Activated CD4-positive, alpha-beta T cell treated with anti-CD3 and anti-CD28 coated beads for 36 hours (primary cell): ENCODE measurements at regions not wholly inside any gene's neighbourhood (a gene's known extent, or its start where the extent isn't known, plus 50 kb on each side); places are given as distances from the start of the nearest gene placed in this dataset.

Experiments
- ATAC-seq: fragments of 200-7000 bp; cut with Tn5 transposase; one replicate; pipeline ENCODE4 v1.10.0; 2021; ENCODE audit warnings: mild to moderate bottlenecking, moderate library complexity
- CTCF ChIA-PET: fragments of 350-600 bp; sonication (Branson Sonifier 250); formaldehyde crosslinking; loops from one replicate; lab custom pipeline; 2021; ENCODE audit warnings: antibody characterized with exemption; lab: Charles Lee
- POLR2A ChIA-PET: fragments of 350-600 bp; sonication (Branson Sonifier 250); formaldehyde crosslinking; loops from one replicate; lab custom pipeline; 2021; ENCODE audit warnings: antibody characterized with exemption, inconsistent platforms; lab: Charles Lee
- DNase-seq: peaks from one replicate; pipeline ENCODE4 v3.0.0-alpha.2; 2020
- H3K27ac Mint-ChIP-seq: one replicate; pipeline ENCODE4 v1.8.0; 2021; ENCODE audit warnings: mixed read lengths
- H3K27me3 Mint-ChIP-seq: one replicate; pipeline ENCODE4 v1.8.0; 2021; ENCODE audit warnings: mixed read lengths
- H3K36me3 Mint-ChIP-seq: one replicate; pipeline ENCODE4 v1.8.0; 2021; ENCODE audit warnings: low read depth, mixed read lengths
- H3K4me1 Mint-ChIP-seq: one replicate; pipeline ENCODE4 v1.8.0; 2021; ENCODE audit warnings: mixed read lengths
- H3K4me3 Mint-ChIP-seq: one replicate; pipeline ENCODE4 v1.8.0; 2021; ENCODE audit warnings: mild to moderate bottlenecking, moderate library complexity, mixed read lengths
- H3K9me3 Mint-ChIP-seq: one replicate; pipeline ENCODE4 v1.8.0; 2021; ENCODE audit warnings: low read depth, mixed read lengths
- intact Hi-C, 2 experiments: fragments of 100-400 bp; cut with DNase I in 1 of 2; cut with micrococcal nuclease in 1 of 2; formaldehyde crosslinking; loops; one replicate each; pipeline versions ENCODE4 v1.14.2 to v1.15.1; 2022 to 2024; cut with DNase I, micrococcal nuclease

DNA sequence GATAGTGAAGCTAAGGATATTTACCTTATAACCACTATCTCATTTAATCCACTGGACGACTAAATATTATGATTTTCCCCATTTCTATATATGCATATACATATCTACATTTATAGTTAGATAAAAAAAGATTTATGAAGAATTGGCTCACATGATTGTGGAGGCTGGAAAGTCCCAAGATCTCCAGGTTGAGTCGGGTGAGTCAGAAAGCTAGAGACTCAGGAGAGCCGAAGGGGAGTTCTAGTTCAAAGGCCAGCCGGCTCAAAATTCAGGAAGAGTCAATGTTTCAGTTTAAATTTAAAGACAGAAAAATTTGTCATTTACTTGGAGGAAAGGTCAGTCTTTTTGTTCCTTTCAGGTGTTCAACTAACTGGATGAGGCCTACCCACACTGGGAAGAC, 158.2 kb upstream of the CPEB2 start:
- no peak for ATAC-seq
- Mint-ChIP-seq H3K4me1 (peaks cover 15% of the 10 kb centered on the region), H3K4me3 (no peak overlapping the region), H3K27me3 (no peaks in the 10 kb centered on the region), H3K27ac (no peak overlapping the region), H3K9me3 (peaks cover 4% of the 10 kb centered on the region), H3K36me3 (no peaks in the 10 kb centered on the region)
- ChIA-PET CTCF (interaction anchor here (1.1 to 1.2 kb wide), 2 partner anchors 20 to 51 kb away, joined by 3 read pairs; no protein-coding TSS in a partner anchor), POLR2A (no interaction called here)
- intact Hi-C loops = no loop called here
- no peak for DNase-seq

GRCh38 chr4:14848229-14848628, 154.1 kb upstream of the CPEB2 start:
- CTCF ChIA-PET = interaction anchor here (0.6 to 0.9 kb wide), 3 partner anchors 14 to 60 kb away, joined by 3 to 4 read pairs (median 3); no protein-coding TSS in a partner anchor
- H3K27me3 Mint-ChIP-seq = peaks cover 7% of the 10 kb centered on the region
- H3K27ac Mint-ChIP-seq = no peak overlapping the region
- no peak overlapping the region for H3K4me3 Mint-ChIP-seq
- POLR2A ChIA-PET = no interaction called here
- DNase-seq = no peak
- peaks cover 13% of the 10 kb centered on the region for H3K4me1 Mint-ChIP-seq
- no peaks in the 10 kb centered on the region for H3K36me3 Mint-ChIP-seq
- intact Hi-C loops = no loop called here
- ATAC-seq = no peak
- no peaks in the 10 kb centered on the region for H3K9me3 Mint-ChIP-seq

- H3K4me1 Mint-ChIP-seq = peaks cover 13% of the 10 kb centered on the region
- DNase-seq = no peak
- H3K27ac Mint-ChIP-seq = peak overlapping the region; percentile 33
- H3K9me3 Mint-ChIP-seq = peaks cover 4% of the 10 kb centered on the region
- H3K36me3 Mint-ChIP-seq = peaks cover 3% of the 10 kb centered on the region
- ChIA-PET POLR2A (no interaction called here), CTCF (no interaction called here)
- peaks cover 12% of the 10 kb centered on the region for H3K27me3 Mint-ChIP-seq
- ATAC-seq = peak; percentile 72
- intact Hi-C loops = loop anchor here in 1 of 2 experiments (10.0 kb wide), 2 partner anchors 804 to 924 kb away; partner anchors contain the start of genes CD38 and FBXL5
- H3K4me3 Mint-ChIP-seq = no peak overlapping the region
Measured at GRCh38 chr4:14850455-14851097, 151.7 kb upstream of the CPEB2 start.

- DNase-seq = no peak
- ChIA-PET POLR2A (no interaction called here), CTCF (no interaction called here)
- no peak overlapping the region for H3K4me3 Mint-ChIP-seq
- intact Hi-C loops = loop anchor here in 1 of 2 experiments (10.0 kb wide), 2 partner anchors 801 to 921 kb away; partner anchors contain the start of genes CD38 and FBXL5
- peaks cover 6% of the 10 kb centered on the region for H3K9me3 Mint-ChIP-seq
- peaks cover 3% of the 10 kb centered on the region for H3K36me3 Mint-ChIP-seq
- no peak for ATAC-seq
- peaks cover 12% of the 10 kb centered on the region for H3K27me3 Mint-ChIP-seq
- H3K4me1 Mint-ChIP-seq = peaks cover 35% of the 10 kb centered on the region
- no peak overlapping the region for H3K27ac Mint-ChIP-seq
Measured at GRCh38 chr4:14853176-14853943, 148.9 kb upstream of the CPEB2 start.

DNA sequence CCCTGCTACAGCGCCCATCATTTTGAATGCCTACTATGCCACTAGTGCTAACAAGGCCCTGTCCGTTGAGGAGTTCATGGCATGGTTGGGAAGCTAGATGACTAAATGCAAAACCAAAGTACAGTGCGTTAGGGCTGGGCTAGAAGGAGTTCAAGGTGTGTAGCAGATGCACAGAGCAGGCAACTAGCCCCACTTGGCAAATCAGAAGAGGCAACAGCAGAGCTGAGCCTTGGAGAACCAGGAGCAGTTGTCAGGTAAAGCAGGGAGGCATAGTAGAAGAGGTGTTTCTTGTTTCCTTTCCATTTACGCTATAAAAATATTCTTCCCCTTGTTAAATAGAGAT, 146.6 kb upstream of the CPEB2 start:
- H3K27me3 Mint-ChIP-seq = peaks cover 19% of the 10 kb centered on the region
- POLR2A ChIA-PET = interaction anchor here (0.7 to 1.4 kb wide), 2 partner anchors 65 to 114 kb away, joined by 3 read pairs; no protein-coding TSS in a partner anchor
- CTCF ChIA-PET = interaction anchor here (0.9 to 1.0 kb wide), 2 partner anchors 9 to 13 kb away, joined by 3 to 4 read pairs; no protein-coding TSS in a partner anchor
- DNase-seq = no peak
- H3K4me1 Mint-ChIP-seq = peaks cover 31% of the 10 kb centered on the region
- ATAC-seq = peak; percentile 1
- H3K27ac Mint-ChIP-seq = peak overlapping the region; percentile 89
- no peak overlapping the region for H3K4me3 Mint-ChIP-seq
- intact Hi-C loops = loop anchor here (1.0 to 10.0 kb wide), 9 partner anchors 65 to 1198 kb away; partner anchors contain the start of genes CPEB2 (in 2 of the 2), CD38 (in 1 of the 2) and FBXL5 (in 1 of the 2)
- H3K9me3 Mint-ChIP-seq = peaks cover 6% of the 10 kb centered on the region
- peaks cover 3% of the 10 kb centered on the region for H3K36me3 Mint-ChIP-seq

DNA sequence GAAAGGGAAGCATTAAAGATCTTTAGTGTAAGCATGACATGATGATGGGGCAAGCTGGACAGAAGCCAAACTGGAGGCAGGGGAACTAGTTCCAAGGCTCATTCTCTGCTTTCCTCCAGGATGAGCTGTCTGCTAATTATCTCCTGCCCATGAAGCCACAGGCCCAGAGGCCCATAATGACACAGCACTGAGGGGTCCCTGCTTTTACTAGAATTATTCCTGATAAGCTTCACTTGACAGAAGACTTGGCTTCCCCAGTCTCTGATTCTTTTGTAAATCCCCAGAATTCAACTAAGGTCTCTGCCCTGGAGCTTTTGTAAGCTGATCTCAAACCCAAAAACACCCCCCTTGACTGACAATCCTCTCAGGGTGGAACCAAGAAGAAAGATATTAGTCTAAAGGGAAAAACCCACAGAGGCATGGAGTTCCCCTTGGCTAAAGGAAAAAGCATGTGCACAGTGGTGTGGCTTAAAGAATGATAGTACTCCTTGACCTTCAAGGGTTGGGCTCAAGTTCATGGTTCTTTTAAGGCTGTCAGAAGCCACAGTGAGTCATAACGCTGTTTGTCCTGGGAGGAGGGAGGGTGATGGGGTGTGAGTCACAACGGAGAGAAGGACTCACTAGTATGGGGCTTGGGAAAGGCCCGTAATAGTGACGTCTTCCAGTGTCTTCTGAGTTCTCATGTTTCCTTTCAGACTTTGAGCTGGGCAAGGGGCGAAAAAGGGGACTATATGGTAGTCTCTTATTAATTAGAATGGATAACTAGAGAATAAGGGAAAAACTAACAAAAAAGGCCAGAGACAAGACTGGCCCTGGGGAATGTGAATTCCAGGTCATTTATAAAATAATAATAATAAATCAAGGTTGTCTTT, 146.0 kb upstream of the CPEB2 start:
- DNase-seq = peak; percentile 86
- peaks cover 19% of the 10 kb centered on the region for H3K27me3 Mint-ChIP-seq
- peak overlapping the region; percentile 89 for H3K27ac Mint-ChIP-seq
- peaks cover 28% of the 10 kb centered on the region for H3K4me1 Mint-ChIP-seq
- peak; percentile 94 for ATAC-seq
- intact Hi-C loops = loop anchor here (1.0 to 10.0 kb wide), 9 partner anchors 66 to 1199 kb away; partner anchors contain the start of genes CPEB2 (in 2 of the 2), CD38 (in 1 of the 2) and FBXL5 (in 1 of the 2)
- H3K9me3 Mint-ChIP-seq = peaks cover 6% of the 10 kb centered on the region
- H3K36me3 Mint-ChIP-seq = peaks cover 3% of the 10 kb centered on the region
- ChIA-PET CTCF (interaction anchor here (0.6 to 1.0 kb wide), 4 partner anchors 10 to 910 kb away, joined by 3 to 4 read pairs (median 3); no protein-coding TSS in a partner anchor), POLR2A (interaction anchor here (0.7 to 1.4 kb wide), 2 partner anchors 66 to 114 kb away, joined by 3 read pairs; no protein-coding TSS in a partner anchor)
- H3K4me3 Mint-ChIP-seq = peak overlapping the region; percentile 3

GRCh38 chr4:14856934-14857235, 145.4 kb upstream of the CPEB2 start:
- intact Hi-C loops = loop anchor here (1.0 to 10.0 kb wide), 9 partner anchors 67 to 1200 kb away; partner anchors contain the start of genes CPEB2 (in 2 of the 2), CD38 (in 1 of the 2) and FBXL5 (in 1 of the 2)
- CTCF ChIA-PET = interaction anchor here (0.6 kb wide), 1 partner anchor 910 kb away, joined by 3 read pairs; no protein-coding TSS in a partner anchor
- peaks cover 28% of the 10 kb centered on the region for H3K4me1 Mint-ChIP-seq

DNA sequence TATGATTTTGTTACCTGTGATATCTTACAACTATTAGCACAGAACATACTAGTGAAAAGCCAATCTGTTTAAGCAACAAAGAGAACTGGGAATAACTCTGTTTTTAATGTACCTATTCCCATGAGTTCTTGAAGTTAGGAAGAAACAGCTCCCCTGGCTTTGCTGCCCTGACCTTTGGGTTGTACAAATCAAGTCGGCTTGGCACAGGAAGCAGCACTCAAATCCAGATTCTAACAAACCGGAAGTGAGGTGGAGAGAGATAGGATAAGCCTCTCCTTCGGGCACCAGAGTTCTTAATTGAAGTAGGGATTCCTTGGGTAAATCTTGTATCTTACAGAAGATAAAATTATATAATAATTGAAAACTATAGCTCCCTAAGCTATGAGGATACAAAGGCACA, 144.8 kb upstream of the CPEB2 start:
- intact Hi-C loops = loop anchor here (2.0 to 10.0 kb wide), 5 partner anchors 145 to 1200 kb away; partner anchors contain the start of genes CD38 (in 1 of the 2), CPEB2 (in 1 of the 2) and FBXL5 (in 1 of the 2)
- peak overlapping the region; percentile 58 for H3K27ac Mint-ChIP-seq
- ATAC-seq (no peak), DNase-seq (no peak)
- ChIA-PET CTCF (interaction anchor here (0.6 to 1.0 kb wide), 3 partner anchors 69 to 909 kb away, joined by 3 read pairs; no protein-coding TSS in a partner anchor), POLR2A (no interaction called here)
- H3K4me3 Mint-ChIP-seq = no peak overlapping the region
- peaks cover 3% of the 10 kb centered on the region for H3K36me3 Mint-ChIP-seq
- peaks cover 28% of the 10 kb centered on the region for H3K4me1 Mint-ChIP-seq
- peaks cover 6% of the 10 kb centered on the region for H3K9me3 Mint-ChIP-seq
- H3K27me3 Mint-ChIP-seq = peaks cover 15% of the 10 kb centered on the region

More at GRCh38 chr4:14856934-14857235, 145.4 kb upstream of the CPEB2 start:
- DNase-seq = no peak
- peaks cover 3% of the 10 kb centered on the region for H3K36me3 Mint-ChIP-seq
- no peak overlapping the region for H3K4me3 Mint-ChIP-seq
- POLR2A ChIA-PET = interaction anchor here (1.4 kb wide), 1 partner anchor 66 kb away, joined by 3 read pairs; no protein-coding TSS in a partner anchor
- peak overlapping the region; percentile 89 for H3K27ac Mint-ChIP-seq
- peaks cover 6% of the 10 kb centered on the region for H3K9me3 Mint-ChIP-seq
- H3K27me3 Mint-ChIP-seq = peaks cover 17% of the 10 kb centered on the region
- ATAC-seq = no peak

- Mint-ChIP-seq H3K9me3 (peaks cover 6% of the 10 kb centered on the region), H3K36me3 (peaks cover 3% of the 10 kb centered on the region), H3K4me3 (no peak overlapping the region), H3K27ac (no peak overlapping the region), H3K27me3 (peaks cover 17% of the 10 kb centered on the region), H3K4me1 (peaks cover 28% of the 10 kb centered on the region)
- CTCF ChIA-PET = interaction anchor here (0.7 to 1.0 kb wide), 3 partner anchors 70 to 380 kb away, joined by 3 read pairs; no protein-coding TSS in a partner anchor
- DNase-seq (no peak), ATAC-seq (no peak)
- intact Hi-C loops = loop anchor here (2.0 to 10.0 kb wide), 5 partner anchors 145 to 1201 kb away; partner anchors contain the start of genes CD38 (in 1 of the 2), CPEB2 (in 1 of the 2) and FBXL5 (in 1 of the 2)
- POLR2A ChIA-PET = no interaction called here
Measured at GRCh38 chr4:14857981-14858380, 144.3 kb upstream of the CPEB2 start.

GRCh38 chr4:14862891-14863290, 139.4 kb upstream of the CPEB2 start:
- peaks cover 31% of the 10 kb centered on the region for H3K27me3 Mint-ChIP-seq
- no peaks in the 10 kb centered on the region for H3K9me3 Mint-ChIP-seq
- no peak for ATAC-seq
- peaks cover 1% of the 10 kb centered on the region for H3K4me1 Mint-ChIP-seq
- ChIA-PET POLR2A (no interaction called here), CTCF (interaction anchor here (0.6 kb wide), 1 partner anchor 66 kb away, joined by 3 read pairs; no protein-coding TSS in a partner anchor)
- intact Hi-C loops = no loop called here
- DNase-seq = no peak
- no peak overlapping the region for H3K27ac Mint-ChIP-seq
- no peak overlapping the region for H3K4me3 Mint-ChIP-seq
- no peaks in the 10 kb centered on the region for H3K36me3 Mint-ChIP-seq
